Transverse colon (tissue), 3 donors: ENCODE measurements at regions not wholly inside any gene's neighbourhood (a gene's known extent, or its start where the extent isn't known, plus 50 kb on each side); places are given as distances from the start of the nearest gene placed in this dataset.

ENCODE experiments used
- CTCF ChIP-seq, 5 experiments: fragments of 200-600 bp in 3 of 5; fragments of 450-650 bp in 2 of 5; sonication (generic) in 3 of 5; IDR thresholded peaks; 1 replicate in 2 of 5; 2 replicates in 3 of 5; pipeline ENCODE4 v1.5.1; 2016 to 2017; ENCODE audit warnings: antibody characterized with exemption in 5 of 5, inconsistent platforms in 3 of 5, mild to moderate bottlenecking in 2 of 5, moderate library complexity in 1 of 5
- EP300 ChIP-seq: sonication (generic); formaldehyde crosslinking; IDR thresholded peaks from one replicate; pipeline ENCODE4 v1.6.1; 2017; ENCODE audit warnings: antibody characterized with exemption, low read depth
- POLR2A ChIP-seq: fragments of 450-650 bp; IDR thresholded peaks from one replicate; pipeline ENCODE4 v1.6.1; 2016; ENCODE audit warnings: antibody characterized with exemption, mild to moderate bottlenecking, moderate library complexity

GRCh38 chr5:37984300-37984699 is 144.5 kb upstream of the GDNF start:
- TF ChIP-seq CTCF (IDR thresholded peaks at IDR 0.05) (no peak), POLR2A (no peak), EP300 (no peak)
